ENCODE measurements at regions not wholly inside any gene's neighbourhood (a gene's known extent, or its start where the extent isn't known, plus 50 kb on each side); places are given as distances from the start of the nearest gene placed in this dataset.

DNA sequence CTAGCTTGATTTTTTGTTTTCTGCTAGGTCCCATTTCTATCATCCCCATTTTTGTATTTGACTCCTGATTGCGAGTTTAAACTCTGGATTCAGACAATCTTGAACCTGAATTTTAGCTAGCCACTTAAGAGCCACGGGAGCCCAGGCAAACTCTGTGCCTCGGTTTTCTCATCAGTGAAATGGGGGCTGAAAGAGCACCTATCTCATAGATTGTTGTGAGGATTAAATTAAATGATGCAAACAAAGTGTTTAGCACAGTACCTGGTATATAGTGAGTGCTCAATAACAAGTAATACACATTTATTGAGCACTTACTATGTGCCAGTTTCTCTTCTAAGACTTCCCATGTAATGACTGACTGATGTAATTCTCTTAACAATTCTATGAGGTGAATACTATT is 158.1 kb upstream of the POU3F1 start:
- no peaks in the 10 kb centered on the region for H3F3A ChIP-seq (ENCODE audit: insufficient read depth, low read depth)
- no peak for DNase-seq
- peaks cover 86% of the 10 kb centered on the region for H3K27me3 ChIP-seq (ENCODE audit: insufficient read depth, low read depth)
- CTCF ChIA-PET = no interaction called here
- TF ChIP-seq EZH2 (IDR thresholded peaks at IDR 0.05; ENCODE audit: low read depth) = no peak
- TF ChIP-seq CTCF (conservative IDR thresholded peaks at IDR 0.05) = no peak
- intact Hi-C loops (cut with micrococcal nuclease; ENCODE audit: unreplicated experiment) = no loop called here
- H3K4me2 ChIP-seq = no peak overlapping the region
- no peaks in the 10 kb centered on the region for H3K4me1 ChIP-seq (replicated peaks; ENCODE audit: insufficient read depth)
- BruUV-seq (replicated peaks) = no TSS peak
- no peak overlapping the region for H3K27ac ChIP-seq
- POLR2A ChIA-PET (ENCODE audit: unreplicated experiment) = no interaction called here
- H3K79me2 ChIP-seq (ENCODE audit: low read depth) = no peaks in the 10 kb centered on the region
- no peaks in the 10 kb centered on the region for H4K20me1 ChIP-seq (ENCODE audit: insufficient read depth)
- no peaks in the 10 kb centered on the region for H3K9me2 ChIP-seq (ENCODE audit: insufficient read depth)
- H2AFZ ChIP-seq = no peak overlapping the region
- H3K9me3 ChIP-seq (ENCODE audit: insufficient read depth, low read depth) = no peaks in the 10 kb centered on the region
- no peak overlapping the region for H3K4me3 ChIP-seq
- H3K36me3 ChIP-seq (ENCODE audit: low read depth) = no peaks in the 10 kb centered on the region

DNA sequence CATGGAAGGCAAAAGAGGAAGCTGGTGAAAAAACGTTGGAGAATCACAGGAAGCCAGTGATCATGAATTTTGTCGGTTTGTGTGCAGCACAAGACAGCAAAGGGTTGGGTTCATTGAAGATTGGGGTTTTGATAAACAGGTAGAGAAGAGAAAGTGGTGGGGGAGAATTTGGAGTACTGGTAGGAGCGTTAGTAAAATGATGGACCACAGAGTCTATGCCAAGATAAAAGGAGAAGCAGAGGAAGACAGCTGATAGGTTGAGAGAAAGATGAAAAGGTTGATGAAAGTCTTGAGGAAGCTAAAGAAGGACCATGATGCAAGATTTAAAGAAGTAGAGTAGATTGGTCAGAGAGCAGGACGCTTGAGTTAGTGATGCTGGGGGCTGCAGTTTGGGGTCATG is 156.8 kb upstream of the POU3F1 start:
- no peaks in the 10 kb centered on the region for H4K20me1 ChIP-seq (ENCODE audit: insufficient read depth)
- H2AFZ ChIP-seq = no peak overlapping the region
- no peak for TF ChIP-seq CTCF (conservative IDR thresholded peaks at IDR 0.05)
- no peak for TF ChIP-seq EZH2 (IDR thresholded peaks at IDR 0.05; ENCODE audit: low read depth)
- no peak overlapping the region for H3K4me3 ChIP-seq
- BruUV-seq (replicated peaks) = no TSS peak
- no peaks in the 10 kb centered on the region for H3K36me3 ChIP-seq (ENCODE audit: low read depth)
- no peak overlapping the region for H3K27ac ChIP-seq
- no peaks in the 10 kb centered on the region for H3K9me2 ChIP-seq (ENCODE audit: insufficient read depth)
- POLR2A ChIA-PET (ENCODE audit: unreplicated experiment) = no interaction called here
- CTCF ChIA-PET = interaction anchor here (0.6 kb wide), 1 partner anchor 76 kb away, joined by 3 read pairs; no protein-coding TSS in a partner anchor
- no peaks in the 10 kb centered on the region for H3F3A ChIP-seq (ENCODE audit: insufficient read depth, low read depth)
- H3K27me3 ChIP-seq (ENCODE audit: insufficient read depth, low read depth) = peaks cover 89% of the 10 kb centered on the region
- H3K9me3 ChIP-seq (ENCODE audit: insufficient read depth, low read depth) = no peaks in the 10 kb centered on the region
- DNase-seq = no peak
- H3K79me2 ChIP-seq (ENCODE audit: low read depth) = no peaks in the 10 kb centered on the region
- H3K4me2 ChIP-seq = no peak overlapping the region
- intact Hi-C loops (cut with micrococcal nuclease; ENCODE audit: unreplicated experiment) = no loop called here
- no peaks in the 10 kb centered on the region for H3K4me1 ChIP-seq (replicated peaks; ENCODE audit: insufficient read depth)

GRCh38 chr1:38201431-38201830 is 154.8 kb upstream of the POU3F1 start:
- no peak overlapping the region for H3K4me2 ChIP-seq
- H3K9me2 ChIP-seq (ENCODE audit: insufficient read depth) = no peaks in the 10 kb centered on the region
- intact Hi-C loops (cut with micrococcal nuclease; ENCODE audit: unreplicated experiment) = no loop called here
- ChIA-PET CTCF (no interaction called here), POLR2A (ENCODE audit: unreplicated experiment) (no interaction called here)
- no peak overlapping the region for H3K27ac ChIP-seq
- H4K20me1 ChIP-seq (ENCODE audit: insufficient read depth) = no peaks in the 10 kb centered on the region
- no TSS peak for BruUV-seq (replicated peaks)
- H3K4me1 ChIP-seq (replicated peaks; ENCODE audit: insufficient read depth) = no peaks in the 10 kb centered on the region
- H3K9me3 ChIP-seq (ENCODE audit: insufficient read depth, low read depth) = no peaks in the 10 kb centered on the region
- TF ChIP-seq EZH2 (IDR thresholded peaks at IDR 0.05; ENCODE audit: low read depth) (no peak), CTCF (conservative IDR thresholded peaks at IDR 0.05) (no peak)
- peaks cover 96% of the 10 kb centered on the region for H3K27me3 ChIP-seq (ENCODE audit: insufficient read depth, low read depth)
- no peak overlapping the region for H3K4me3 ChIP-seq
- H3K36me3 ChIP-seq (ENCODE audit: low read depth) = no peaks in the 10 kb centered on the region
- no peak overlapping the region for H2AFZ ChIP-seq
- DNase-seq = no peak
- H3K79me2 ChIP-seq (ENCODE audit: low read depth) = no peaks in the 10 kb centered on the region
- no peaks in the 10 kb centered on the region for H3F3A ChIP-seq (ENCODE audit: insufficient read depth, low read depth)

All from PC-9 (cell line).